H1 (cell line): ENCODE measurements at regions not wholly inside any gene's neighbourhood (a gene's known extent, or its start where the extent isn't known, plus 50 kb on each side); places are given as distances from the start of the nearest gene placed in this dataset.

Experiments
- ASH2L ChIP-seq: fragments of 200-600, 300-600 bp; sonication (generic); IDR thresholded peaks from one replicate; pipeline ENCODE4 v1.7.1; 2017; ENCODE audit warnings: low read length
- KDM4A ChIP-seq: IDR thresholded peaks from one replicate; pipeline ENCODE4 v1.7.1; 2012; ENCODE audit warnings: low read depth, mild to moderate bottlenecking, moderate library complexity, low read length, inconsistent platforms; ENCODE audit not compliant: severe bottlenecking
- KDM5A ChIP-seq: fragments of 200-600 bp; IDR thresholded peaks from 2 replicates; pipeline ENCODE4 v1.7.1; 2012; ENCODE audit warnings: mild to moderate bottlenecking, low read length, inconsistent platforms, mixed read lengths
- NANOG ChIP-seq: IDR thresholded peaks from 2 replicates; pipeline ENCODE4 v1.6.1; 2011; ENCODE audit warnings: low read length, low read depth, mild to moderate bottlenecking, inconsistent platforms; ENCODE audit not compliant: insufficient read depth, poor library complexity, severe bottlenecking
- POU5F1 ChIP-seq: IDR thresholded peaks from 2 replicates; pipeline ENCODE4 v1.6.1; 2011; ENCODE audit warnings: low read depth, mild to moderate bottlenecking, low read length, moderate library complexity
- RXRA ChIP-seq: IDR thresholded peaks from 2 replicates; pipeline ENCODE4 v1.6.1; 2011; ENCODE audit warnings: low read depth, mild to moderate bottlenecking, low read length, moderate library complexity; ENCODE audit not compliant: insufficient read depth
- SIX5 ChIP-seq: IDR thresholded peaks from 2 replicates; pipeline ENCODE4 v1.6.1; 2011; ENCODE audit warnings: mild to moderate bottlenecking, low read depth, low read length

DNA sequence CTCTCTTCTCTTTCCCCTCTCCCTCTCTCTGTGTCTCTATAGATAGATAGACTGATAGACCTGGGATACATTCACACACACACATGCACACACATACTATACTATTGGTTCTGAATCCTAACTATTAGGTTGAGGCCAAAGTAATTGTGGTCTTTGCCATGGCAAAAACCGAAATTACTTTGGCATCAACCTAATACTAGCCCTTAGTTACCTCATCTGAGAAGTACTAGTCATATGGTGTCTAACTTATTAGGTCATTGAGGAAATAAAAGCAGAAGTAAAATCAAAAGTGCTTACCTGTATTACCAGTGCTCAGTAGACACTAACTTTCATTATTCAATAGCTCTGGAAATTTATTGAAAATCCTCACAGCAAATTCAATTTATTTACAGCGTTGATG is 451.5 kb downstream of the EPHA4 start (continued):
- TF ChIP-seq KDM4A (no peak), KDM5A (no peak), NANOG (no peak), POU5F1 (no peak), RXRA (no peak), ASH2L (no peak), SIX5 (no peak)
